NCI-H748 (cell line): ENCODE measurements at regions not wholly inside any gene's neighbourhood (a gene's known extent, or its start where the extent isn't known, plus 50 kb on each side); places are given as distances from the start of the nearest gene placed in this dataset.

Source experiments
- DNase-seq: peaks from one replicate; lab custom pipeline; 2025; ENCODE audit not compliant: unreplicated experiment; lab: John Stamatoyannopoulos, UW

DNA sequence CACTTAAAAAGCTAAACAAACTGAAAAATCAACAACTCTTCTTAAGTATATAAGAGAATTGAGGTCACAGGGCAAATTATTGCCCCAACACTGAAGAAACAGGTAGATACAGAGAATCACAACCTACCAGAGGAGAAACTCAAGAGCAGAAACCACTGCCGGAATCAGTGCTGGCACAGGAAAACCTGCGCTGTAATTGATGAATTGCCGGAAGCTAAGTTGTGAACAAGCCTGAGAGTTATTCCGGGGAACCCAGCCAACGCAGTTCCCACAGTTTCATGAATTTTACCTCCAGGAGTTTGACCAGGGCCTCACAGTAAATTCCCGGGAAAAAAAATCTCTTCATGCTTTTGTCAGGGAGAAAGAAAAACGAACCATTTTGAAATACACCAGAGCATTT, 657.1 kb upstream of the BRINP3 start:
- DNase-seq = no peak

DNA sequence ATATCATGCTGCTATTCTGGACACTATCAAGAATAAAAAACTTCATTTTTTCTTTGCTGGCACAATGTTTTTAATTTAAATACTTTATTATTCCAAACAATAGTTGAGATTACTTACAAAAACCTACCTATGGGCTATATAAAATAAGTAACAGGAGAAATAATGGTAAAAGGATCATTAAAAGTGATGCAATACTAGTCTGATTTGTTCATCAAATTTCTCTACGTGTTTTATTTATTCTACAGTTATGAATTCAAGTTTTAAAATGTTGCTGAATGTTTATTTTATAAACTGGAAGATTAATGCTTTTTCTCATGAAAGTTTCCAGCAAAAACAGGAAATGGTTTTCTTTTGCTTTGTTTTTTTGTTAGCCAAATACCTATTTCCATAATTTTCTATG, 662.4 kb upstream of the BRINP3 start:
- no peak for DNase-seq

DNA sequence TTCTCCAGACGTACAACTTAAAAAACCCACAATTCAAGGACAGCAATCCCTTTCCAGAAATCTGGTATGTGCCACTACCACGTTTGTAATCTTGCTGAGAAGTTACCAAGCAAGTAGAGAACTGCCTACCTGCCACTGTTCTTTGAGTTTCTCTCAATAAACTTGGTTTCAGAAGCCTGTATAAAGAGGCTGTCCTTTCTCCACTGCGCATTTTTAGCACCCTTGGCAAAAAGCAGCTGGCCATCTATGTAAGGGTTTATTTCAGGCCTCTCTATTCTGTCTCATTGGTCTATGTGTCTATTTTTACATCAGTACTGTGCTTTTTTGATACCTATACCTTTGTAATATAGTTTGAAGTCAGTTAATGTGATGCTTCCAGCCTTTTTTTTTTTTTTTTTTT, 665.1 kb upstream of the BRINP3 start:
- DNase-seq = no peak

DNA sequence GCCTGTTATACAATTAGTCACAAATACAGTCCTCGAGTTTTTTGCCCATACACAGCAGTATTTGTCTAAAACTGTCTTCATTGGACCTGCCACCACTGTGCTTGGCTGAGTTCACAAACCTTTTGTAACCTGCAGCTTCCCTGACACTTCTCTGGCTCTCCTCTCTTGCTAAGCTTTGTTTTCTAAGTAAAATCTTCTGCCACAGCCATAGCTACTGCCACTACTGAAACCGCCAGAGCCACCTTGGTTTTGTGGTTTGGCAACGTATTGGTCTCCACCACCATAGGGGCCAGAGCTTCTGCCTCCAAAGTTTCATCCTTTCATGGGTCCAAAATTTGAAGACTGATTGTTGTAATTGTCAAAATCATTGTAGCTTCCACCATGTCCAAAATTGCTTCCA, 668.2 kb upstream of the BRINP3 start:
- no peak for DNase-seq

DNA sequence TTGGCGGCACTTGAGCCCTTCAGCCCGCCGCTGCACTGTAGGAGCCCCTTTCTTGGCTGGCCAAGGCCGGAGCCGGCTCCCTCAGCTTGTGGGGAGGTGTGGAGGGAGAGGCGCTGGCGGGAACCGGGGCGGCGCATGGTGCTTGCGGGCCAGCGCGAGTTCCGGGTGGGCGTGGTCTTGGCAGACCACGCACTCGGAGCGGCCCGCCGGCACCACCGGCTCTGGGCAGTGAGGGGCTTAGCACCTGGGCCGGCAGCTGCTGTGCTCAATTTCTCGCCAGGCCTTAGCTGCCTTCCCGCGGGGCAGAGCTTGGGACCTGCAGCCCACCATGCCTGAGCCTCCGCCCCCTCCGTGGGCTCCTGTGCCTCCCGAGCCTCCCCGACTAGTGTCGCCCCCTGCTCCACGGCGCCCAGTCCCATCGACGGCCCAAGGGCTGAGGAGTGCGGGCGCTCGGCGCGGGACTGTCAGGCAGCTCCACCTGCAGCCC, 673.7 kb upstream of the BRINP3 start:
- DNase-seq = no peak

DNA sequence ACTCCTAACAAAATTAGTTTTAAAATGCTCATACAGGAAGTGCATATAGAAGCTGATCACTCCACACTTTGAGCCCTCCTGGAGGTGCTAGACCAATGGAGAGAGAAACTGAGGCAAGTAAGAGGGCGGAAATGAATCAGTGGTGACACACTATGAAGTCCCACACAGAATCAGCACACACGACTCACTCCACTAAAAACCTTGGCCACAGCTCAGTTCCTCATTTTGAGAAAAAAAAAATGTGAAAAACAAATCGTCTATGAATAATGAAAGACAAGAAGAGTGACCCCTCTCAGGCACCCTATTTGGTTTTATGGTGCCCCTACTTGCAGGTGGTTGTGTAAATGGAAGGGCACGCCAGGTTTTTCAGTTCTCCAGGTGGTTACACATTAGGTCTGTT, 675.1 kb upstream of the BRINP3 start:
- no peak for DNase-seq

DNA sequence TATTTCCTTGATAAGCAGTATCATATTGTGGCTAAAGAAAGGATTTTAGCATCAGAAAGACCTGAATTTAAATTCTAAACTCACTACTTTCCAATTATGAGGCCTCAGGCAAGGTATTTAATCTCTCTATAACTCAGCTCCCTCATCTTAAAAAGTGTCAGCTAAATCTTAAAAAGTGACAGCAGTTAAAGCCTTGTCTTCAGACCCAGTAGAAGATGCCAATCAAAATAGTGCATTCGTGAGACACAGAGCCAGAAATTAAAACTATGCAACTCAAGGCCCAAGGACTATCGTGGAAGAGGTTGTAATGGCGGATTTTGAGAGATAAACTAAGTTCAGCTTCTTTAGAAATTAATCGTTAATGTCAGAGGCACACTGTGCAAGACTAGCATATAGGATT, 677.5 kb upstream of the BRINP3 start:
- DNase-seq = no peak

DNA sequence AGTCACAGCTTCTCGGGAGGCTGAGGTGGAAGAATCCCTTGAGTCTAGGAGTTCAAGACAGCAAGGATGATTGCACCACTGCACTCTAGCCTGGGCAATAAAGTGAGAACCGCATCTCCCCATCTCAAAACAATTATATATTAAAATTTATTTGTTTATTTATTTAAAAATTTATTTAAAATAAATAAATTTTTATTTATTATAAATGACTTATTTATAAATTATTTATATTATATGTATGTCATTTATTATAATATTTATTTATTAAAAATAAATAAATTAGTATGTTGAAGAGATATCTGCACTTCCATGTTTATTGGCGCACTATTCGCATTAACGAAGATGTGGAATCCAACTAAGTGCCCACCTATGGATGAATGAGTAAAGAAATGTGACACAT, 683.2 kb upstream of the BRINP3 start:
- DNase-seq = no peak

DNA sequence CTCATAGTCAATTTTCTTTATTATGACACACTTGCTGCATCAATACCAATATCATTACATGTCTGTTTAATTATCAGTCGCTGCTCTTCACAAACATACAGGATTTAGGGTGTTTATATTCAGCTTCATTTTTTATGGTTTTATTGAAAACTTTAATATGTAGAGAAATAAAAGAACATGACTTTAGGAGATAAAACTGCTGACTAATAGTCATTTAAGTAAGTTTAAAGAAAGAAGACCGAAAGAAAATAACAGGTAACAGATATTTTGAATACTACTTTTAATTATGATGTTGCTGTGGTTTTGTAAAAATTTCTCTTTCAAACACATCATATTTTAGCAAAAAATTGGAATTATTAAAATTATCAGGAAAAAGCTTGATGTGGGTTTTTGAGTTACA, 685.1 kb upstream of the BRINP3 start:
- DNase-seq = no peak

DNA sequence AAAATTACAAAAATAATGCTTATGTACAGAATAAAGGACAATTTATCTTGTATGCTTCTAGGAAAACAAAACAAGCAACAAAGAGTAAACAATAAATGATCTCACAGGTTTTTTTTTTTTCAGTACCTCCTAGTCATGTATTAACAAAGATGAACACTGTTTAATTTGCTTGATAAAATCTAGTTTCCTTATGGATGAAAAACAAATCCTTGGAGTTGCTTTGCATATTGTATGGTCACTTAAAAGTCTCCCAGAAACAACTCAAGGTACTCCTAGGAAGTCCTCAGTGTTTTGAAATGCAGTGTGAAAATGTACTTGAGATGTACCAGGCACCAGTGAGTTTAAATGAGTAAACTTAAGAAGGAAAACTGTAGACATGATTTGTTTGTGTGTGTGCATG, 686.0 kb upstream of the BRINP3 start:
- no peak for DNase-seq

DNA sequence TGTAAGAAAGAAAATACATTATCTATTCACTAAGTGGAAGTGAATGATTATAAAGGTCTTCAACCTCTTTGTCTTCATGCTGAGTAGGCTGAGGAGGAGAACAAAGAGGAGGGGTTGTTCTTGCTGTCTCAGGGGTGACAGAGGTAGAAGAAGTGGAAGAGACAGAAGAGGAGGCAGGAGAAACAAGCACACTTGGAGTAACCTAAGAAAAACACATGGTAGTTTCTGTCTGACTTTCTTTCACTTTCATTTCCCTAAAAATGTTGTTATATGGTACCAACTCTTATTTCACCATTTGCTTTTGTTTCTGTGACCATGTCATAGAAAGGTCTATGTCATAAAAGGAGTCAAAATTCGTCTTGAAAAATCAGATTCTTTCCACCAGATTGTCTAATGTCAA, 696.6 kb upstream of the BRINP3 start:
- no peak for DNase-seq

DNA sequence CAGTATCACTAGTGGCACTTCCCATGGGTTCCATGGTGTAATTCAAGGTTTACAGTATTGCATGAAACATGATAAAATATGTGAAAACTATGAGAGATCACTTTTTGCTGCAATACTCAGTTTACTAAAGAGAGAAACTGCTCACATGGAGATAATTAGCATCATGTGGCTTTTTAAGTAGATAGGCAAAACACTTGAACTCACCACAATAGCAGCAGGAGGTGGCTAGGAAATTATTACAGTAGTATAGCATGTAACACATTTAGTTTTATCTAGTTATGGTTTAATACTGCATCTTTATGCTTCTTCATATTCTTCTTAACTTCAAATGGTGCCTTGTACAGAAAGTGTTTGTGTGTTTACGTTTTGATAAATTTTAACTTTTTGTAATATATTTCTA, 698.5 kb upstream of the BRINP3 start:
- DNase-seq = no peak

DNA sequence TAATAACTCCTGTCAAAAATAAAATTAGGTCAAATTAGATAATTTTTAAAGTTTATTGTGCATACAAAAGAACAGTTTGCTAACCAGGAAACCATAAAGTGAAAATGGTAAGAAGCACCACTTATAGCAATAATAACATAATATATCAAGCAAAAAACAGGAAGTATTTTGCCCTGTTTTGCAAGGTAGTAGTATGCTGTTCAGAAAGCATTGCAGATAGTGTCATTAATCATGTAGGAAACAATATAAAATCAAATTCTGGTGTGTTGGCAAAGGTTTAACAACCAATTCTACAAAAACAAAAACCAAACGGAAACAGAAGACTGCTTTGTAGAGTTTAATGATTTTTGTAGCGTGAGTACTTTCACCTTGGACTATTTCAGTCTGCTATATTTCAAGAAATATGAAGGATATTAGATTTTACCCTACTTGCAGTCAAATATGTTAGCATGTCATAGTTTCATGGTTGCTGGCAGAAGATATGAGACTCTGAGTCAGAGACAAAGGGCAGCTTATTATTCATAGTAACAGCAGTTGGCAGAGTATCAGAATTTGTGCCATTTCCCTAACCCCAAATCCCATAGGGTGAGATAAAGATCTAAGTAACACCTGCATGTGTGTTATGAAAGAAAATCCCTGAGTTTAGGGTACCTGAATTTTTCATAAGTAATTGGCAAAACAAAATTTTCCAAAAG, 729.0 kb upstream of the BRINP3 start:
- DNase-seq = no peak

DNA sequence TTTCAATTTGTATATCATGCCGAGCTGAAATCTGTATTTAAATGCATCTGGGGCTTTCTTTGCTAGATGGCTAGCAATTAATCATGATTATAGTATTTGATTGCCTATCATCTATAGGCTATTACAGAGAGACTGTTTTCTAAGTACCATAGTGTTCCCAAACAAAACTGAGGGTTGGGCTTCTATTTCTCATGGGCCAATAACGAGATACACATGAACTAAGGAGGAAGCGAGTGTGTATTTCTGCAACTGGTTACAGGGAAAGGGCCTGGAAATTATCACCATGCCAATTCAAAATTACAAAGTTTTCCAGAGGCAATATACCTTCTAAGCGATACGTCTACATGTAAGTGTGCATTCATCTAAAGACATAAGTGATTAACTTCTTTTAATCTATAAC, 744.5 kb upstream of the BRINP3 start:
- DNase-seq = peak; percentile 87

DNA sequence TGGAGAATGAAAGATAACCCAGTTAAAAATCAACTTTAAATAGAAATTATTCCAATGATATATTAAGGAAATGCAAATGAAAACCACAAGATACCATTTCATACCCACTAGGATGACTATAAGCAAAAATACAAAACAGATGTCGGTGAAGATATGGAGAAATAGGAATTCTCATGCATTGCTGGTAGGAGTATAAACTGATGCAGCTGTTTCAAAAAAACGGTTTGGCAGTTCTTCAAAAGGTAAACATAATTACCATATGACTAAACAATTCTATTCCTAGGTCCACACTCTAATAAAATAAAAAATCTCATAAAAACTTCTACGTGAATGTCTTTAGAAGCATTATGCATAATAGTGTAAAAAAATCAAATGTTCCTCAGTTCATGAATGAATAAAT, 763.3 kb upstream of the BRINP3 start:
- DNase-seq = no peak

DNA sequence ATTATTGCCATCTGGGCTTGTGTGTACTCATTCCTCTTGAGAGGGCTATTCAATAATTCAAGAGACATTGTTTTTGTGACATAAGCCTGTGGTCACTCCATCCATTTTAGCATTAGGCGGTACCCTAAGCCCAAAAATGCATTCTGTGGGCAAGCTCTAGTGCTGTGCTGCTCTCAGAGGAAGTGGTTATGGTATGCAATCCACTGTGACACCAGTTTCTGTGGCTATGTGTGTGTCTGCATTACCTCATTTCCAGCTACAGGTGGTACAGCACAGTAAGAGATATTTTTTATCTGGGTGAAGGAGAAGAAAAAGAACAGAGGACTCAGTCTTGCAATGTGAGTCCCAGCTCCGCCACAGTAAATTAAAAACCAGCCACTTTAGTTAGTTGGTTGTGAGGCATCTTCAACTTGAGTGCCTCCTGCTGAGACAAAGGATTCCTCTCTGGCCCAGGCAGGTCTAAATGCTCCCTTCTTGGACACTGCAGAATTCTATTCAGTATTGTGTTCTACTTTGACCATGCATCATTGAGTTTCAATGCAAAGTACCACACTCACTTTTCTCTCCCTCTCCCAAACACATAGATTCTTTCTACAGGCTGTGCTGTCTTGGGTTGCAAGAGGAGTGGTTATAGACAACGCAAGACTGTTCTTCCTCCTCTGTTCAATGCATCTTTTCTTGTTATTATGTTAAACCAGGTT, 777.8 kb upstream of the BRINP3 start:
- no peak for DNase-seq

DNA sequence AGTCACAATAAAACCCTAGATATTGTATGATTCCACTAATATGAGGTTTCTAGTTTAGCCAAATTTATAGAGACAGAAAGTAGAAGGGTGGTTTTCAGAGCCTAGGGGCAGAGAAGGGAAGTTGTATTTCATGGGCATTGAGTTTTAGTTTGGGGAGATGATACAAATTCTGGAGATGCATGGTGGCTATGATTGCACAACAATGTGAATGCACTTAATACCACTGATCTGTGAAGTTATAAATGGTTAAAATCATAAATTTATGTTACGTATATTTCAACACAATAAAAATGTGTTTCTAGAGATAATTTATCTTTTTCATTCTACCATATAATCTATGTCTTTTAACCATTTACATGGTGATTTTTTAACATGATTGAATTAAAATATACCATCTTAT, 779.3 kb upstream of the BRINP3 start:
- DNase-seq = no peak

DNA sequence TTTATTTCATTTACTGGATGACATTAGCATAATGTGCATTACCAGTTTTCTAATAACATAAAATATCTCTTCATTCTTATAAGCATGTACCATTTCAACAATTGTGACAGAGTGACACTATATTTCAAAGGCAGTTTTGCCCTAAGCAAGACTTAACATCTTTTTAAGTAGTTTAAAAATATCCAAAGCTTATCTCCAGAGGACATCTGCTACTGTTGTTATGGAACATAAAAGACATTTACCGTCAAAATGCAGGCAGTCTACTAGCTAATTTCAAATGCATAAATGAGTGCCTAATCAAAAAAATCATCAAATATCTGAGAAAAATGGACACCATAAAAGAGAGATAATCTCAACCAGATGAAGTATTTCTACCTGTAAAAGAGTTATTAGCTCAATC, 782.4 kb upstream of the BRINP3 start:
- no peak for DNase-seq

DNA sequence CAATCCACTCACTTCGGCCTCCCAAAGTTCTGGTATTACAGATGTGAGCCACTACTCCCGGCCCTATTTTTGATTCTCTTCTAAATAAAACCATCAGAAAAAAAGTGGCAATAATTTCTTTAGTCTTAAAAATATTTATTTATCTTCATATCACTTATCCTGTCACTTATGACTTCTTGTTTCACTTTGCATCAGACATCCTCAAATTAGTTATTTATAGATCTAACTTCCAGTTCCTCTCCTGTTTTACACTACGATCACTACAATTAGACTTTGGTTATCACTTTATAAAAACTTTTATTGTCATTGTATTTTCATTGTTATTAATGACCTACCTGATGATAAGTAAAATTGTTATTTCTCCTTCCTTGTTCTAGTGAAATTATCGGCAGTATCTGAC, 783.4 kb upstream of the BRINP3 start:
- DNase-seq = no peak

DNA sequence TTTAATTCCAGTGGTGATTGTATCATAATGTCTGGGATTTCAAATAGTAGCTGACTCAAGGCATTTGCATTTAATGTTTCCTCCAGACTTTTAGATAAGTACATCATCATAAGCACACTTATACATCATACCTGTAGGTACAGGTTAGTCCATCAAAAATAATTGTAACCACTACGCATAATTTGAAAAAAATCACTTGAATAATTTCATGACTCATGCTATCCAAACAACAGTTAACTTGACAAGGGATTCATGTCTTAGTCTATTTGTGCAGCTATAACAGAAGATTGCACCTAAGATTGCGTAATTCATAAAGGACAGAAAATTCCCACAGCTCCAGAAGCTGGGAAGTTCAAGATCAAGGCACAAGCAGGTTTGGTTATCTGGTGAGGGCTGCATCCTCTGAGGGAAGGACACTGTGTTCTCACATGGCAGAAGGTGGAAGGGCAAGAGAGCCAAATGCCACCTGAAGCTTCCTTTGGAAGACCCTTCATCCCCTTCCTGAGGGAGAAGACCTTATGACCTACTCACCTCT, 801.7 kb upstream of the BRINP3 start:
- DNase-seq = no peak

DNA sequence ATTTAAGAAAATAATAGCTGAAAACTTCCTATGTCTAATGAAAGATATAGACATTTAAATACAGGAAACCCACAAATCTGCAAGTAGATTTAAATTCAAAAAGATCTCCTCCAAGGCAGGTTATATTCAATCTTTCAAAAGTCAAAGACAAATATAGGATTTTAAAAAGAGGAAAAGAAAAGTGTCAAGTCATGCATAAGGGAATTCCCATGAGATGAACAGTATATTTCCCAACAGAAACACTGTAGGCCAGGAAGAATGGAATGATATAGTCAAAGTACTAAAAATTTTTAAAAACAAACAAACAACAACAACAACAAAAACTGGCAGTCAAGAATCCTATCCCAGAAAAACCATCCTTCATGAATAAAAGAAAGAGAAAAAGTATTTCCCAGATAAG, 806.5 kb upstream of the BRINP3 start:
- DNase-seq = no peak

DNA sequence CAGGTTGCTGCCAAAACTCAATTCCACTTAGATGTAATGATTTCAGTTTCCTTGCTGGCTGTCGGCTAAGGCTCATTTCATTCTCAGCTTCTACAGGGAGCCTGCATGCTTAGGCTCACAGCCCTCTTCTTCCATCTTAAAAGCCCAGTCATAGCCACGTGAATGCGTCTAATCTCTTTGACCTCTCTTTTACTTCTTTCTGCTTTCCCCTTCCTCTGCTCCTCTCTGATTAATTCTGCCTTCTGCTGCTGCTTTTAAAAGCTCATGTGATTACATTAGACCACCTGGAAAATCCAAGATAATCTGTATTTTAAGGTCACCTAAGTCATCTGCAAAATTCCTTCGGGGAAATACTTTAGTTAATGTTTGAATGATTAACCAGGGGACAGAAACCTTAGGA, 812.8 kb upstream of the BRINP3 start:
- DNase-seq = peak; percentile 17

DNA sequence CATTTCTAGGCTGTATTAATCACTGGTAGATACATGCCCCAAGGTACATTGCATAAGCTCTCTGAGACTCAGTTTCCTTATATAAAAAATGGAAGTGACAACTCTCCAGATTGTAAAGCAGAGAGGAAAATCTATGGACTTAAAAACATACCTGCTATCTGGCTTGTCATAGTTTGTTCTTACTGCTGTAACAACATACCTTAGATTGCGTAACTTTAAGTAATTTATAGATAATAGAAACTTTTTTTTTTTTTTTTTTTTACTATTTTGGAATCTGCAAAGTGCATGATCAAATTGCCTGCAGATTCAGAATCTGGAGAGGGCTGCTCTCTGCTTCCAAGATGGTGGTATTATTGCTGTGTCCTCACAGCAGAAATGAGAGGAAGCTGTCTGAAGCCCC, 827.7 kb upstream of the BRINP3 start:
- DNase-seq = no peak
